SK-N-SH (cell line): ENCODE measurements at regions not wholly inside any gene's neighbourhood (a gene's known extent, or its start where the extent isn't known, plus 50 kb on each side); places are given as distances from the start of the nearest gene placed in this dataset.

Experiments used
- CTCF ChIA-PET: fragments of 300-600, 350-600 bp; formaldehyde crosslinking; extraction: SDS; loops from one replicate; lab custom pipeline; 2021; lab: Yijun Ruan, JAX
- POLR2A ChIA-PET: fragments of 350-600 bp; sonication (Branson Sonifier 250); formaldehyde crosslinking; extraction: SDS; loops from one replicate; lab custom pipeline; 2020; ENCODE audit warnings: antibody characterized with exemption, inconsistent platforms; lab: Yijun Ruan, JAX
- DNase-seq: peaks from one replicate; pipeline ENCODE4 v3.0.0; 2012
- H2AFZ ChIP-seq: fragments of 200-600 bp; sonication (generic); 2 replicates; pipeline ENCODE4 v1.8.1; 2016; ENCODE audit warnings: antibody characterized with exemption, mild to moderate bottlenecking, low read depth
- H3F3A ChIP-seq: fragments of 200-600 bp; sonication (generic); replicated peaks from 2 replicates; pipeline ENCODE3; 2016; ENCODE audit warnings: antibody characterized with exemption, mild to moderate bottlenecking; ENCODE audit not compliant: insufficient read depth
- H3K27ac ChIP-seq, 2 experiments: fragments of 200-500 bp in 1 of 2; fragments of 200-600 bp in 1 of 2; sonication (Bioruptor generic) in 1 of 2; sonication (generic), shearing (Covaris generic) in 1 of 2; 2 replicates each; pipeline versions ENCODE4 v1.5.1 to v1.6.1; 2014 to 2016; ENCODE audit warnings: low read depth in 2 of 2, inconsistent platforms in 1 of 2, low read length in 1 of 2, mild to moderate bottlenecking in 1 of 2, mixed read lengths in 1 of 2
- H3K27me3 ChIP-seq: fragments of 200-600 bp; sonication (generic), shearing (Covaris generic); 2 replicates; pipeline ENCODE4 v1.6.1; 2016; ENCODE audit warnings: mixed run types; ENCODE audit not compliant: insufficient read depth
- H3K36me3 ChIP-seq, 2 experiments: fragments of 200-500 bp in 1 of 2; fragments of 200-600 bp in 1 of 2; sonication (Bioruptor generic) in 1 of 2; sonication (generic) in 1 of 2; replicated peaks in 1 of 2; 2 replicates each; pipeline versions ENCODE3 to v1.5.1; 2014 to 2016; ENCODE audit warnings: low read length in 1 of 2, mild to moderate bottlenecking in 1 of 2; ENCODE audit not compliant: insufficient read depth in 2 of 2, control insufficient read depth in 1 of 2
- H3K4me1 ChIP-seq, 2 experiments: fragments of 200-500 bp in 1 of 2; fragments of 200-600 bp in 1 of 2; sonication (Bioruptor generic) in 1 of 2; sonication (generic), shearing (Covaris generic) in 1 of 2; 2 replicates each; pipeline versions ENCODE4 v1.5.1 to v1.6.1; 2014 to 2016; ENCODE audit warnings: low read depth in 1 of 2, low read length in 1 of 2, mixed run types in 1 of 2; ENCODE audit not compliant: insufficient read depth in 2 of 2, control insufficient read depth in 1 of 2
- H3K4me2 ChIP-seq: fragments of 200-600 bp; sonication (generic), shearing (Covaris generic); 2 replicates; pipeline ENCODE4 v1.6.1; 2017; ENCODE audit warnings: mixed run types
- H3K4me3 ChIP-seq, 2 experiments: fragments of 200-500 bp in 1 of 2; fragments of 200-600 bp in 1 of 2; sonication (Bioruptor generic) in 1 of 2; sonication (generic), shearing (Covaris generic) in 1 of 2; 2 replicates each; pipeline versions ENCODE4 v1.5.1 to v1.8.1; 2014 to 2016; ENCODE audit warnings: low read depth in 2 of 2, inconsistent platforms in 1 of 2, low read length in 1 of 2, mild to moderate bottlenecking in 1 of 2, mixed read lengths in 1 of 2, moderate library complexity in 1 of 2
- H3K79me2 ChIP-seq: fragments of 200-600 bp; sonication (generic); 2 replicates; pipeline ENCODE4 v1.8.1; 2017; ENCODE audit warnings: mild to moderate bottlenecking; ENCODE audit not compliant: insufficient read depth
- H3K9ac ChIP-seq: fragments of 200-600 bp; sonication (generic); 2 replicates; pipeline ENCODE4 v1.6.1; 2017; ENCODE audit warnings: mixed run types
- H3K9me2 ChIP-seq: fragments of 200-600 bp; sonication (generic); 2 replicates; pipeline ENCODE4 v1.6.1; 2017; ENCODE audit warnings: mixed run types
- H3K9me3 ChIP-seq: fragments of 200-600 bp; sonication (generic); 2 replicates; pipeline ENCODE4 v1.6.1; 2017; ENCODE audit warnings: mixed run types, mild to moderate bottlenecking, moderate library complexity
- H4K20me1 ChIP-seq: fragments of 200-600 bp; sonication (generic); 2 replicates; pipeline ENCODE4 v1.6.1; 2017; ENCODE audit warnings: mild to moderate bottlenecking, mixed run types; ENCODE audit not compliant: insufficient read depth
- CTCF ChIP-seq: fragments of 200-600 bp; sonication (generic); IDR thresholded peaks from 2 replicates; pipeline ENCODE4 v1.6.1; 2017; ENCODE audit warnings: antibody characterized with exemption, mild to moderate bottlenecking, moderate library complexity
- EP300 ChIP-seq, 2 experiments: IDR thresholded peaks; 2 replicates each; pipeline versions ENCODE4 v1.4.0 to v1.6.1; 2012; ENCODE audit warnings: borderline replicate concordance in 1 of 2, low read depth in 1 of 2, low read length in 1 of 2
- FOSL2 ChIP-seq: IDR thresholded peaks from 2 replicates; pipeline ENCODE4 v1.4.0; 2012; ENCODE audit warnings: low read depth, mild to moderate bottlenecking, moderate library complexity, borderline replicate concordance
- FOXM1 ChIP-seq: IDR thresholded peaks from 2 replicates; pipeline ENCODE4 v1.4.0; 2012; ENCODE audit warnings: low read depth, mild to moderate bottlenecking
- JUND ChIP-seq: IDR thresholded peaks from 2 replicates; pipeline ENCODE4 v1.4.0; 2012
- MAX ChIP-seq: IDR thresholded peaks from 2 replicates; pipeline ENCODE4 v1.4.0; 2012; ENCODE audit warnings: low read depth
- MEF2A ChIP-seq: IDR thresholded peaks from 2 replicates; pipeline ENCODE4 v1.4.0; 2012; ENCODE audit warnings: low read depth, borderline replicate concordance
- NFIC ChIP-seq: IDR thresholded peaks from 2 replicates; pipeline ENCODE4 v1.4.0; 2012; ENCODE audit warnings: borderline replicate concordance
- NRF1 ChIP-seq: IDR thresholded peaks from 2 replicates; pipeline ENCODE4 v1.6.1; 2012; ENCODE audit warnings: low read depth, mild to moderate bottlenecking, low read length
- RAD21 ChIP-seq: IDR thresholded peaks from 2 replicates; pipeline ENCODE4 v1.6.1; 2012; ENCODE audit warnings: mild to moderate bottlenecking, low read length
- RCOR1 ChIP-seq: fragments of 150-350 bp; IDR thresholded peaks from 2 replicates; pipeline ENCODE4 v1.6.1; 2017; ENCODE audit warnings: antibody characterized with exemption, low read length
- RFX5 ChIP-seq: IDR thresholded peaks from 2 replicates; pipeline ENCODE4 v1.6.1; 2012; ENCODE audit warnings: mild to moderate bottlenecking, improper control_type of control experiment, low read length
- RXRA ChIP-seq: IDR thresholded peaks from 2 replicates; pipeline ENCODE4 v1.4.0; 2012; ENCODE audit warnings: low read depth, mild to moderate bottlenecking, borderline replicate concordance
- TCF12 ChIP-seq: IDR thresholded peaks from 2 replicates; pipeline ENCODE4 v1.4.0; 2012
- TEAD4 ChIP-seq: IDR thresholded peaks from 2 replicates; pipeline ENCODE4 v1.4.0; 2012; ENCODE audit warnings: mild to moderate bottlenecking, borderline replicate concordance; ENCODE audit not compliant: insufficient read depth
- YY1 ChIP-seq: IDR thresholded peaks from 2 replicates; pipeline ENCODE4 v1.4.0; 2012; ENCODE audit warnings: low read depth, mild to moderate bottlenecking
- TF ChIP-seq, protein P1 (sequence below): fragments of 150-350 bp; IDR thresholded peaks from 2 replicates; pipeline ENCODE4 v1.6.1; 2017; ENCODE audit warnings: antibody characterized with exemption, low read length, low read depth, borderline replicate concordance
- TF ChIP-seq, protein P2 (sequence below): IDR thresholded peaks from 2 replicates; pipeline ENCODE4 v1.6.1; 2012; ENCODE audit warnings: mild to moderate bottlenecking, low read depth, low read length, moderate library complexity
- TF ChIP-seq, protein P3 (sequence below): IDR thresholded peaks from 2 replicates; pipeline ENCODE4; 2012

DNA sequence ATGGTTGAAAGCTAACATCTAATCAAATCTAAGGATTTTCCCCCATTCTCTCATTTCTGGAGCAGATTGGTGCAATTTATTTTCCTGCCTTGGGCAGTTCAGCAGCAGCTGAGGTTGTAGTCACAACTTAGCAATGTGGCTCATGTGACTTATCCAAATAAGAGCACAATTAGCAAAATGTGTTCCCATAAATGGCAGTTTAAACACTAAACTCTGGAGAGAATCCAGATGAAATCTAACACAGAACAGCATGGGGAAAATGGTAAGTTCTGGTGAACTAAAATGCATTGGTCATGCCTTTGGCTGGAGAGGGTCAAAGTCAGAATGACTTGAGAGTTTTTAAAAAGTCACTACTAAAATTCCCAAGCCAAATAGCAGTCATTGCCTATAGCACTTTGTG lies 422.6 kb upstream of the DIPK2B start (continued):
- TF ChIP-seq RXRA (peak; percentile 57; the same call in 1 of the 2 replicates), FOXM1 (0 out of 2 replicates have a peak, but pooled peaks have one; percentile 63), CTCF (no peak), YY1 (0 out of 2 replicates have a peak, but pooled peaks have one; percentile 12), TEAD4 (peak; percentile 73), RCOR1 (no peak), NFIC (peak; percentile 83; the same call in 1 of the 2 replicates), JUND (peak; percentile 89), EP300 (IDR thresholded peaks at IDR 0.05; ENCODE audit: borderline replicate concordance in 1 of 2, low read depth in 1 of 2, low read length in 1 of 2) (peak; percentile 54 to 96), TCF12 (peak; percentile 86), RAD21 (no peak)
- TF ChIP-seq, protein P1, sequence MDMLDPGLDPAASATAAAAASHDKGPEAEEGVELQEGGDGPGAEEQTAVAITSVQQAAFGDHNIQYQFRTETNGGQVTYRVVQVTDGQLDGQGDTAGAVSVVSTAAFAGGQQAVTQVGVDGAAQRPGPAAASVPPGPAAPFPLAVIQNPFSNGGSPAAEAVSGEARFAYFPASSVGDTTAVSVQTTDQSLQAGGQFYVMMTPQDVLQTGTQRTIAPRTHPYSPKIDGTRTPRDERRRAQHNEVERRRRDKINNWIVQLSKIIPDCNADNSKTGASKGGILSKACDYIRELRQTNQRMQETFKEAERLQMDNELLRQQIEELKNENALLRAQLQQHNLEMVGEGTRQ: peak; percentile 16; the same call in 1 of the 2 replicates
- TF ChIP-seq, protein P2, sequence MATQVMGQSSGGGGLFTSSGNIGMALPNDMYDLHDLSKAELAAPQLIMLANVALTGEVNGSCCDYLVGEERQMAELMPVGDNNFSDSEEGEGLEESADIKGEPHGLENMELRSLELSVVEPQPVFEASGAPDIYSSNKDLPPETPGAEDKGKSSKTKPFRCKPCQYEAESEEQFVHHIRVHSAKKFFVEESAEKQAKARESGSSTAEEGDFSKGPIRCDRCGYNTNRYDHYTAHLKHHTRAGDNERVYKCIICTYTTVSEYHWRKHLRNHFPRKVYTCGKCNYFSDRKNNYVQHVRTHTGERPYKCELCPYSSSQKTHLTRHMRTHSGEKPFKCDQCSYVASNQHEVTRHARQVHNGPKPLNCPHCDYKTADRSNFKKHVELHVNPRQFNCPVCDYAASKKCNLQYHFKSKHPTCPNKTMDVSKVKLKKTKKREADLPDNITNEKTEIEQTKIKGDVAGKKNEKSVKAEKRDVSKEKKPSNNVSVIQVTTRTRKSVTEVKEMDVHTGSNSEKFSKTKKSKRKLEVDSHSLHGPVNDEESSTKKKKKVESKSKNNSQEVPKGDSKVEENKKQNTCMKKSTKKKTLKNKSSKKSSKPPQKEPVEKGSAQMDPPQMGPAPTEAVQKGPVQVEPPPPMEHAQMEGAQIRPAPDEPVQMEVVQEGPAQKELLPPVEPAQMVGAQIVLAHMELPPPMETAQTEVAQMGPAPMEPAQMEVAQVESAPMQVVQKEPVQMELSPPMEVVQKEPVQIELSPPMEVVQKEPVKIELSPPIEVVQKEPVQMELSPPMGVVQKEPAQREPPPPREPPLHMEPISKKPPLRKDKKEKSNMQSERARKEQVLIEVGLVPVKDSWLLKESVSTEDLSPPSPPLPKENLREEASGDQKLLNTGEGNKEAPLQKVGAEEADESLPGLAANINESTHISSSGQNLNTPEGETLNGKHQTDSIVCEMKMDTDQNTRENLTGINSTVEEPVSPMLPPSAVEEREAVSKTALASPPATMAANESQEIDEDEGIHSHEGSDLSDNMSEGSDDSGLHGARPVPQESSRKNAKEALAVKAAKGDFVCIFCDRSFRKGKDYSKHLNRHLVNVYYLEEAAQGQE: no peak

DNA sequence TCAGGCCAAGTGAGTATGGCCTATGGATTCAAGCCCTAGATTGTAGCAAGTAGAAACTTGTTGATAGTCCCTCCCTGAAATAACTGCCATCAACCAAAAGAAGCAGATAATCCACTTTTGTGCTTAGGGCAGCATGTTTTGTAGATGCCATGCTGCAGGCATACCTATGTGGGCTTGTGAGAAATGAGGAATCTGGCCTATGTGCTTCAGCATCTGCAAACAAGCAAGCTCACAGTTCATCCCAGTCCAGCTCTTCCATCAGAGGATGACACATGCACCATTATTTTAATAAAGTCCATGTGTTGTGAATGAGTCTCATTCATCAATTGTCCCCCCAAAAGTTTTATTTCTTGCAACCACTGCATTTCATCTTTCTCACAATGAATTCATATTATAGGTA lies 421.9 kb upstream of the DIPK2B start:
- H3K9ac ChIP-seq: peak overlapping the region; percentile 69
- H3K4me2 ChIP-seq: peak overlapping the region; percentile 57
- H2AFZ ChIP-seq: no peak overlapping the region
- peak overlapping the region; percentile 81 to 98; a peak in 3 of 4 replicates for H3K27ac ChIP-seq
- no peaks in the 10 kb centered on the region for H3K9me3 ChIP-seq
- H3K36me3 ChIP-seq: peaks cover 0 to 6% of the 10 kb centered on the region in 2 experiments
- no peak for DNase-seq
- no peaks in the 10 kb centered on the region for H4K20me1 ChIP-seq
- H3K9me2 ChIP-seq: no peaks in the 10 kb centered on the region
- H3K4me1 ChIP-seq: peaks cover 0 to 14% of the 10 kb centered on the region in 2 experiments; a peak in 3 of 4 replicates
- H3F3A ChIP-seq: peaks cover 69% of the 10 kb centered on the region
- H3K79me2 ChIP-seq: no peaks in the 10 kb centered on the region
- CTCF ChIA-PET: no interaction called here
- no peak overlapping the region for H3K4me3 ChIP-seq
- H3K27me3 ChIP-seq: no peaks in the 10 kb centered on the region
- POLR2A ChIA-PET: no interaction called here
- TF ChIP-seq TCF12 (peak; percentile 96), RFX5 (no peak), CTCF (no peak), NRF1 (no peak), EP300 (IDR thresholded peaks at IDR 0.05; ENCODE audit: borderline replicate concordance in 1 of 2, low read depth in 1 of 2, low read length in 1 of 2) (peak in 1 of 2 experiments; percentile 88; a peak in 1 of 4 replicates), MEF2A (no peak), RXRA (peak; percentile 70; the same call in 1 of the 2 replicates), FOSL2 (peak; percentile 60; the same call in 1 of the 2 replicates), NFIC (peak; percentile 61; the same call in 1 of the 2 replicates), MAX (peak; percentile 83), TEAD4 (peak; percentile 74)
- TF ChIP-seq, protein P1: no peak
- TF ChIP-seq, protein P3, sequence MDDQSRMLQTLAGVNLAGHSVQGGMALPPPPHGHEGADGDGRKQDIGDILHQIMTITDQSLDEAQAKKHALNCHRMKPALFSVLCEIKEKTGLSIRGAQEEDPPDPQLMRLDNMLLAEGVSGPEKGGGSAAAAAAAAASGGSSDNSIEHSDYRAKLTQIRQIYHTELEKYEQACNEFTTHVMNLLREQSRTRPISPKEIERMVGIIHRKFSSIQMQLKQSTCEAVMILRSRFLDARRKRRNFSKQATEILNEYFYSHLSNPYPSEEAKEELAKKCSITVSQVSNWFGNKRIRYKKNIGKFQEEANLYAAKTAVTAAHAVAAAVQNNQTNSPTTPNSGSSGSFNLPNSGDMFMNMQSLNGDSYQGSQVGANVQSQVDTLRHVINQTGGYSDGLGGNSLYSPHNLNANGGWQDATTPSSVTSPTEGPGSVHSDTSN: peak; percentile 84
